ENCODE measurements at regions not wholly inside any gene's neighbourhood (a gene's known extent, or its start where the extent isn't known, plus 50 kb on each side); places are given as distances from the start of the nearest gene placed in this dataset.

- DNase-seq, result no peak
Observed at GRCh38 chr4:128524311-128524710, 236.7 kb upstream of the PGRMC2 start.

GRCh38 chr4:128521648-128522111, 234.1 kb upstream of the PGRMC2 start:
- no peak for DNase-seq

DNA sequence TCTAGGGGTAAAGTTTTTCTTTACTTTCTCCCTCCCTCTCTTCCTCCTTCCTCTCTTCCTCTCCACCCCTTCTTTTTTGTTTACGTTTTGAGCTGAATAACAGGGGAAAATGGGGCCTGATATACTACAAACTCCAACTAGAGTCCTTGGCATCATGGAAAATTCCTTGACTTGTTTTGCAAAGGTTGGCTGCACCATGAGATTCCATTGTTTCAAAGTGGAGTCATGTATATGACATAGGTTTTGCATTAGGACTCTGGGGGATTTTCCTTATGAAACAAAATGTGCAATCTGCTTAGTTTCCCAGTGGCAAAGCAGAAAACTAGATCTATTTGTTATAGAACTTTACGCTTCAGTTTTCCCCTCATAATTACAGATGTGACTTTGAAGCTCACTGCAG, 233.5 kb upstream of the PGRMC2 start:
- DNase-seq, result no peak

GRCh38 chr4:128519163-128519830, 231.7 kb upstream of the PGRMC2 start:
- DNase-seq, result no peak

DNA sequence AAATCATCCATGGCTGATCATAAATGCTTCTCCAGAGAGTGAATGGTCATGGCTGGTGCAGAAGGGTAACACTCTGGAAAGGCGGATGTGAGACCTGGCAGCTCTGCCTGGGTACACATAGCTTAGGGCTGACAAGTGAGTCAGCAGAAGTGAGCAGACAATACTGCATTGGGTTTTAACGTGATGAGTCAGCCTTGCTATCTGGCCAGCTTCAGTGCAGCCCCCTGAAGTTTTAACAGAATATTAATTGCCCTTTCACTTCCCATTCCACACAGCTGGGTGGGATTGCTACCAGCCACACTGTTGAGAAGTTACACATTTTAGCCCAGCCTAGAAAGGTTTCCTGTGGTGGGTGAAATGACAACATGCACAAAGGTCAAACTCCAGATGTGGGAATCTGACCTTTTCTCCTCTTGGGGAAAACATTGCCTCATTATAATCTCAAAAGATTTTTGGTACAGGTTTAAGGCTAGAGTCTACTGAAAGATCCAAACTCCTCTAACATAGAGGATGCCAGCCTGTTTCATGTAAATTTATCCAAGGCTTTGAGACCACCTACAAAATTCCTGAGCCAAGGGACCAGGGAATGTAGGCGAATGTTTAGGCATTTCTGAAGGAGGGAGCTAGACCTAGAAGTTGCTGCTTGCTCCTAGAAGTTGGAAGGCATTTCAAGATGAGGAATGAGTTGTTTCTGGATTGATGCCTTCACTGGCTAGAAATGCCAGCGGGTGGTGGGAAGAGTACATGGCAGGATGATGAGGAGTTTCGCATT, 230.3 kb upstream of the PGRMC2 start:
- DNase-seq, result no peak

DNA sequence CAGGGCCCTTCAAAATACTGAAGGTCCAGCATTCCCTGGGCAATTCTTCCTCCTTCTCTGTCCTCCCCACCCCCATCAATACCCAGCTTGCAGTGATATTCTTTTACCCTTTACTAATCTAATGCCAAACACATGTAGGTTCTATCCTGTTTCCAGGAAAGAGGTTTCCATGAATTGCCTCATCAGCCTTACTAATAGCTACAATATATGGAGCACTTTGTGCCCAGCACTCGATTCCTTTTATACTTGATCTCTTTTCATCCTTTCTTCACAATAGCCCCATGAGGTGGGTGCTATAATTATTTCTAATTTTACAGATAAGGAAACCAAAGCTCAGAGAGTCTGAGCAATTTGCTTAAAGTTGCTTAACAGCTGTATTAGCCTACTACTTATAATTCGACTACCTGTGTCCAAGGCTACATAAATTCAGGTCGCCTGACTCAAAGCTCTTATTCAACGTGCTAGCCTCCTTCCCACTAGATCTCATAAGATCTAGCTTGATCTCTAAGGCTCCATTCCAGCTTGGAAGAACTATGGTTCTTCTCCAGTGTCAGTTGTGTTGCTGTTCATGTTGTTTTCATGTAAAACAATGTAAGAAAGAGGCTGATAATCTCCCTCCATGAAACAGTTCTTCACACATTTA, 229.6 kb upstream of the PGRMC2 start:
- DNase-seq, result no peak

- no peak for DNase-seq
Observed at GRCh38 chr4:128516301-128516969, 228.8 kb upstream of the PGRMC2 start.

DNA sequence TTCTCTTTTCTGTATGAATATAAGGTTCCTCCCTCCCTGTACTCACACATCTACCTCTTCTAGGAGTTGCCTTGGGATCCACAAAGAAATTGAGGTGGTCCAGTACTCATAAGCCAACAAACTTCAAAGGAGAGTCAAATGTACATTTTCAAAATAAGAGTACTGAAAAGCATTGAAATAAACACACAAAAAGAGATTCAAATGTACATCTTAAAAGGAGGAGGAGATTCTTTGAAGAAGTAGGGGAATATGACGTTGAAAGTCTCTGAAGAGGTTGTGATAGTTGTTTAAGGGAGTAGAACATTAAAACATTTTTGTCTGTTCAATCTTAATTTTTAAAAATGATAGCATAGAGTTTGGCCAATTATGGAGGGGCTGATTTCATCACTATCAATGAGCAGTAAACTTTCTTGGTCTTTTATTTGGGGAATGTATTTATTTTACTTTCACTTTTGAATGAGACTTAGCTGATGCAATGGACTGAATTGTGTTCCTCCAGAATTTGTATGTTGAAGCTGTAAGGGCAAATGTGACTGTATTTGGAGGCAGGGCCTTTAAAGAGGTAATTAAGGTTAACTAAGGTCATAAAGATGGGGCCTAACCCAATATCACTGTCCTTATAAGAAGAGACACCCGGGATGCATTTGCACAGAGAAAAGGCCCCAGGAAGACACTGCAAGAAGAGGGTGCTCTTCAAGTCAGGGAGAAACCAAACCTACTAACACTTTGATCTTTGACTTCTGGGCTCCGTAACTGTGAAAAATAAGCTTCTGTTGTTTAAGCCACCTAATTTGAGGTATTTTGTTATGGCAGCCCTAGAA, 226.3 kb upstream of the PGRMC2 start:
- DNase-seq, result no peak

DNA sequence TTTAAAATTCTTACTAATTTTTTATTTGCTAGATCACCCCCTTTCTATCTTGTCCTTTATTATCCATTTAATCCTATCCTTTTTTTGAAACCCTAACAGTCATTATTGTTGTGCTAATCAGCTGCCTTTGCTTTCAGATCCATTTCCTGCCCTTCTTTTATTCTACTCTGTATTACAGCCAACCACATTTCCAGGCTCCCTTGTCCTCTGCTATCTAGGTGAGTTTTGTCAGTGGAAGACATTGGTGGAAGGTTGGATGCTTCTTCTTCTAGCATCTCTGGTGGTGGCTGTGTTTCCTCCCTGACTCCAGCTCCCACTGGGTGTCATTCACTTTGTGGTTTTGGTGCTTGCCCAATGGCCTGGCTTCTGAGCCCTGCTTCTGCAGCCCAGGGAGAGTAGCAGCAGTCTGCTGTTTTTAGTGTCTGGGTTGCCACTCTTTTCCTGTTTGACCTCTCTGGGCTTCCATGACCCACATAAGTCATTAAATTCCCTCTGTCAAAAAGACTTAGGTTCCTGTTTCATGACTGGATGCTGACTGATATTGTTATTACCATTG, 225.2 kb upstream of the PGRMC2 start:
- DNase-seq, result no peak

DNA sequence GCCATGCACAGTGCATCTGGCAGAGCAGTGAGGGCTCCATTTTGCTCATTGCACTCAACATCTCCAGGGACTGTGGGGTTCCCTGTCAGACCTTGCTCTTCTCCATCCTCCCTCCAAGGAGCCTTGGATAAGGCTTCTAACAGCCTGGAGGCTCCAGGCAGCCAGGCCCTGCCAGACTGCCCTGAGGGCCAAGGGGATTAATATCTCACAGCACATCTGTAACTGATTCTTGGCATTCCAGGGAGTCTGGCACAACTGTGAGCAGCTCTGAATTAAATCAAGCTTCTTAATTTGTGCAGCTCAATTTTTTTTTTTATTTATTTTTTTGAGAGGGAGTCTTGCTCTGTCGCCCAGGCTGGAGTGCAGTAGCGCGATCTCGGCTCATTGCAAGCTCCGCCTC, 224.5 kb upstream of the PGRMC2 start:
- no peak for DNase-seq

- no peak for DNase-seq
Observed at GRCh38 chr4:128510850-128511249, 223.2 kb upstream of the PGRMC2 start.

GRCh38 chr4:128502818-128503527, 215.4 kb upstream of the PGRMC2 start:
- no peak for DNase-seq

DNA sequence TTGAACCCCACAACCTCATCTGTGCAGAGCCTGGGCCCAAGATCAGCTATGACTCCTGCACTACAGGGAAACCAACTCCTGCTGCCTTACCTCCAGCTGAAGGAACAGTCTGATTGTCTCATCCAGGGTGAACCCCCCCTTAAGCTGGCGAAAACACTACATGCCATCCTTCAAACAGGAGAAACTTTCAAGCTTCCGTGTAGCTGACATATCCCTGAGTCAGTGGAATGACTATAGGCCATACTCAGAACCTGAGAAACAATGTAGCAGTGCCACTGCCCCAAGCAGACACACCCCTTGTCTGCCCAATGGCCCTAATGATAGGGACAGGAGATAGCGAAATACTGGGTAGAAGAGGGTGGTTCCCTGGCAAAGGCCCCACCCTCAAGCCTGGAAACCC, 213.6 kb upstream of the PGRMC2 start:
- no peak for DNase-seq

DNA sequence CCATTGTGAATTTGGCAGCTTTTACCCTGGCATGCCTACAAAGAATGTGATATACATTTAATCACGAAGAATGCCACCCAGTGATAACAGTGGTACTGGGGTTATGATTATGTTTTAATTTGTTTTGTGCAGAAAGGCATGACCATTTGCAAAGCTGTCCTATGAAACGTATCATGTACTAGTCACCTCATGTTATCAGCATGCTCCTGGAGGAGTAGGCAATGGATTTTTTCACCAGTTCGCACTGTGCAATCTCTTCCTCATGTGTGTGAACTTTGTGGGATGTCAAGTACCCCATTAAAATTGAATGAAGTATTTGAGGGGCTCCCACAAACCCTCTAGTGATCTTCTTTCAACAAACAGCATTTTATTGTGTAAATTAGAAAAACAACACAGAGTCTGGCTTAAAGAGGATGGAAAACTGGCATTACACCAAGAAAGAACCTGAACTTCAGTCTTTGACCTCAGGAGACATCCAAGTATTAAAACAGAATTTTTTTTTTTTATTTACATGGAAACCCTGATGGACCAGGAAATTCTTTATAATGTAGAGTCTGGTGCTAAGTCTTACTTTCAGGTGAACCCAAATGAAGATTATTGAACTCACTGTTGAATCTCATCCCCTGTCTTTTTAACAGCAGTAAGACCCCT, 200.6 kb upstream of the PGRMC2 start:
- DNase-seq, result no peak

- no peak for DNase-seq
Observed at GRCh38 chr4:128484896-128485295, 197.3 kb upstream of the PGRMC2 start.

DNA sequence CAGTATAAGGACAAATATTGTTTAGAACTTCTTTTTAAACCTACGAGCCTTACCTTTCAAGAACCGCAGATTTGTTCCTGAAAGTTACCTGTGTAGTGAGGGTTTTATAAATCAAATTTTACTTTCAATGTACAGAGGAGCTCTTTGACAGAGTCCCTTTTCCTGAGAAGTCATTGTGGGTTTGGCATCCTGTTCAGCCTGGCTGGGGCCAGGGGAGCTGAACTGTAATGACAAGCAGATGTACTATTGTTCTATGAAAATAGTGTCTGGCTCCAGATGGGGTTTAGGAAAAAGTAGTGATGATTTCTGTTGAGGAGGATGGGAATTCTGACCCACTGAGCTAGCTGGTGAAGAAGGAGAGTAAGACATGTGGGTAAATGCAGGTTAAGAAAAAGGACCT, 196.2 kb upstream of the PGRMC2 start:
- no peak for DNase-seq

GRCh38 chr4:128483041-128483440, 195.4 kb upstream of the PGRMC2 start:
- no peak for DNase-seq

- no peak for DNase-seq
Observed at GRCh38 chr4:128481752-128482480, 194.3 kb upstream of the PGRMC2 start.

DNA sequence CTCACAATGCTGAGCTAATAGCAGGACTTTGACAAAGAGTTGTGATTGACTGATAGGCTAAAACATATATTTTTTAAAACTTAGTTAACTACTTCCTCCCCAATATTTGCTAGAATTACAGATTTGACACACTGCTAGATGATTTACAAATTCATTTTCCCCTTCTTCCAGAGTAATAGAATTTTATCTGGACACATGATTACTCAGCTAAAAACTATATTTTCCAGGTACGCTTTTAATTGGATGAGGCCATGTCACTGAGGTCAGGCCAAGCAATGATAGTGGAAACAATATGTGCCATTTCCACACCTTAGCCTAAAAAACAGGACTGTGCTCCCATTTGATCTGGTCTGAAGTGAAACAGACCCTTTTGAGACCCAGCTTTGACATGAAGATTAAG, 193.3 kb upstream of the PGRMC2 start:
- DNase-seq, result no peak

- DNase-seq, result no peak
Observed at GRCh38 chr4:128477540-128477939, 189.9 kb upstream of the PGRMC2 start.

All from NCI-H1417 treated with DMSO at 0.1 percent for 48 hours (cell line).